ENCODE measurements at regions not wholly inside any gene's neighbourhood (a gene's known extent, or its start where the extent isn't known, plus 50 kb on each side); places are given as distances from the start of the nearest gene placed in this dataset.

- TF ChIP-seq, protein P1, sequence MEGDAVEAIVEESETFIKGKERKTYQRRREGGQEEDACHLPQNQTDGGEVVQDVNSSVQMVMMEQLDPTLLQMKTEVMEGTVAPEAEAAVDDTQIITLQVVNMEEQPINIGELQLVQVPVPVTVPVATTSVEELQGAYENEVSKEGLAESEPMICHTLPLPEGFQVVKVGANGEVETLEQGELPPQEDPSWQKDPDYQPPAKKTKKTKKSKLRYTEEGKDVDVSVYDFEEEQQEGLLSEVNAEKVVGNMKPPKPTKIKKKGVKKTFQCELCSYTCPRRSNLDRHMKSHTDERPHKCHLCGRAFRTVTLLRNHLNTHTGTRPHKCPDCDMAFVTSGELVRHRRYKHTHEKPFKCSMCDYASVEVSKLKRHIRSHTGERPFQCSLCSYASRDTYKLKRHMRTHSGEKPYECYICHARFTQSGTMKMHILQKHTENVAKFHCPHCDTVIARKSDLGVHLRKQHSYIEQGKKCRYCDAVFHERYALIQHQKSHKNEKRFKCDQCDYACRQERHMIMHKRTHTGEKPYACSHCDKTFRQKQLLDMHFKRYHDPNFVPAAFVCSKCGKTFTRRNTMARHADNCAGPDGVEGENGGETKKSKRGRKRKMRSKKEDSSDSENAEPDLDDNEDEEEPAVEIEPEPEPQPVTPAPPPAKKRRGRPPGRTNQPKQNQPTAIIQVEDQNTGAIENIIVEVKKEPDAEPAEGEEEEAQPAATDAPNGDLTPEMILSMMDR (IDR thresholded peaks at IDR 0.05; ENCODE audit: extremely low read depth, low read depth, low read length): no peak
- Histone ChIP-seq H3K27me3 (ENCODE audit: insufficient read depth, low read length) (no peaks in the 10 kb centered on the region), H3K4me3 (ENCODE audit: insufficient read depth, low read length) (no peak overlapping the region), H3K4me1 (ENCODE audit: insufficient read depth, low read length) (no peaks in the 10 kb centered on the region), H3K79me2 (ENCODE audit: insufficient read depth, low read length) (no peaks in the 10 kb centered on the region), H3K36me3 (ENCODE audit: insufficient read depth, low read length) (no peaks in the 10 kb centered on the region), H4K20me1 (ENCODE audit: insufficient read depth, low read length) (no peaks in the 10 kb centered on the region), H2AFZ (ENCODE audit: low read length) (no peak overlapping the region), H3K4me2 (ENCODE audit: insufficient read depth, low read length) (no peak overlapping the region), H3K9me3 (ENCODE audit: low read depth, low read length) (no peaks in the 10 kb centered on the region), H3K27ac (ENCODE audit: low read depth, low read length) (no peak overlapping the region)
- DNase-seq (ENCODE audit: insufficient read length, low spot score, missing footprints): no peak
These were observed 872.7 kb downstream of the DCDC2C start for GRCh38 chr2:4576075-4576474.

GRCh38 chr2:4579977-4580376, 876.6 kb downstream of the DCDC2C start:
- TF ChIP-seq, protein P1 (IDR thresholded peaks at IDR 0.05; ENCODE audit: extremely low read depth, low read depth, low read length): no peak
- Histone ChIP-seq H3K27ac (ENCODE audit: low read depth, low read length) (no peak overlapping the region), H3K4me3 (ENCODE audit: insufficient read depth, low read length) (no peak overlapping the region), H4K20me1 (ENCODE audit: insufficient read depth, low read length) (no peaks in the 10 kb centered on the region), H3K4me1 (ENCODE audit: insufficient read depth, low read length) (no peaks in the 10 kb centered on the region), H3K79me2 (ENCODE audit: insufficient read depth, low read length) (no peaks in the 10 kb centered on the region), H3K9me3 (ENCODE audit: low read depth, low read length) (peaks cover 2% of the 10 kb centered on the region), H2AFZ (ENCODE audit: low read length) (no peak overlapping the region), H3K36me3 (ENCODE audit: insufficient read depth, low read length) (no peaks in the 10 kb centered on the region), H3K27me3 (ENCODE audit: insufficient read depth, low read length) (no peaks in the 10 kb centered on the region), H3K4me2 (ENCODE audit: insufficient read depth, low read length) (no peak overlapping the region)
- DNase-seq (ENCODE audit: insufficient read length, low spot score, missing footprints): no peak

- Histone ChIP-seq H3K4me2 (ENCODE audit: insufficient read depth, low read length) (no peak overlapping the region), H3K27ac (ENCODE audit: low read depth, low read length) (no peak overlapping the region), H3K36me3 (ENCODE audit: insufficient read depth, low read length) (no peaks in the 10 kb centered on the region), H3K4me3 (ENCODE audit: insufficient read depth, low read length) (no peak overlapping the region), H3K9me3 (ENCODE audit: low read depth, low read length) (peaks cover 2% of the 10 kb centered on the region), H2AFZ (ENCODE audit: low read length) (no peak overlapping the region), H3K79me2 (ENCODE audit: insufficient read depth, low read length) (no peaks in the 10 kb centered on the region), H3K4me1 (ENCODE audit: insufficient read depth, low read length) (no peaks in the 10 kb centered on the region), H4K20me1 (ENCODE audit: insufficient read depth, low read length) (no peaks in the 10 kb centered on the region), H3K27me3 (ENCODE audit: insufficient read depth, low read length) (no peaks in the 10 kb centered on the region)
- no peak for DNase-seq (ENCODE audit: insufficient read length, low spot score, missing footprints)
- TF ChIP-seq, protein P1 (IDR thresholded peaks at IDR 0.05; ENCODE audit: extremely low read depth, low read depth, low read length): no peak
These were observed 881.8 kb downstream of the DCDC2C start for GRCh38 chr2:4585057-4585635.

GRCh38 chr2:4588606-4589005, 885.2 kb downstream of the DCDC2C start:
- H3K27ac ChIP-seq (ENCODE audit: low read depth, low read length): no peak overlapping the region
- no peaks in the 10 kb centered on the region for H3K79me2 ChIP-seq (ENCODE audit: insufficient read depth, low read length)
- H3K4me3 ChIP-seq (ENCODE audit: insufficient read depth, low read length): no peak overlapping the region
- no peak for DNase-seq (ENCODE audit: insufficient read length, low spot score, missing footprints)
- H2AFZ ChIP-seq (ENCODE audit: low read length): no peak overlapping the region
- H3K9me3 ChIP-seq (ENCODE audit: low read depth, low read length): no peaks in the 10 kb centered on the region
- no peak overlapping the region for H3K4me2 ChIP-seq (ENCODE audit: insufficient read depth, low read length)
- no peaks in the 10 kb centered on the region for H3K36me3 ChIP-seq (ENCODE audit: insufficient read depth, low read length)
- no peaks in the 10 kb centered on the region for H4K20me1 ChIP-seq (ENCODE audit: insufficient read depth, low read length)
- no peaks in the 10 kb centered on the region for H3K27me3 ChIP-seq (ENCODE audit: insufficient read depth, low read length)
- no peaks in the 10 kb centered on the region for H3K4me1 ChIP-seq (ENCODE audit: insufficient read depth, low read length)
- TF ChIP-seq, protein P1 (IDR thresholded peaks at IDR 0.05; ENCODE audit: extremely low read depth, low read depth, low read length): no peak
